IPS-11a (cell line): ENCODE measurements at regions not wholly inside any gene's neighbourhood (a gene's known extent, or its start where the extent isn't known, plus 50 kb on each side); places are given as distances from the start of the nearest gene placed in this dataset.

Experiments
- H3K4me3 ChIP-seq: one replicate; pipeline ENCODE4 v1.5.1; 2013; ENCODE audit warnings: low read depth, low read length, control low read depth

DNA sequence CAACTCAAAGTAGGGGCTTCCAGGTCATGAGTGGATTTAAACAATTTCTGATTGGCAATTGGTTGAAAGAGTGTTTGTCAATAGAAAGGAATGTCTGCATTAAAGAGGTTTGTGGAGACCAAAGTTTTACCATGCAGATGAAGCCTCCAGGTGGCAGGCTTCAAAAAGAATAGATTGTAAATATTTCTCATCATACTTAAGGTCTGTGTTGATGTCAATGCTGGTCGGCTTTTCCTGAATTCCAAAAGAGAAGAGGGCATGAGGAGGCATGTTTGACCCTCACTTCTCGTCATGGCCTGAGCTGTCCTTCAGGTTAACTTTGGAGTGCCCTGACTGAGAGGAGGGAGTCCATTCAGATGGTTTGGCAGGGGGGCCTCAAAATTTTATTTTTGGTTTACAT, 125.4 kb upstream of the RFC3 start:
- no peak overlapping the region for H3K4me3 ChIP-seq

DNA sequence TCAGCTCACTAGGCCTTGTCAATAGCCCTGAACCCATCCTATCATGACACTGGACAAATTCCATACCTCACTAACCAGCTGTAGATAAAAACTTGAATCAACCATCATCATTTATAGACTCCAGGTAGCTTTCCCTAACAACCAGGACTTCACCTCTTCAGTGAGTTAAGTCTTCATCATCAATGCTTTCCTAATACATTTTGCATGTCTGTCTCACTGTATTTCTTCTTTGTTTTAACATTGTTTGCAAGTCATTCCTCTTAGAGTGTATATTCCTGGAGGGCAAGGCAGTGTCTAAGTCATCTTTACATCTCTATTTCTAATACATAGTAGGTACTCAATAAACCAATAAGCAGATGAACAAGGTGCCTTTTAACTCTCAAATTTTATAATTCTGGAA, 123.4 kb upstream of the RFC3 start:
- no peak overlapping the region for H3K4me3 ChIP-seq

DNA sequence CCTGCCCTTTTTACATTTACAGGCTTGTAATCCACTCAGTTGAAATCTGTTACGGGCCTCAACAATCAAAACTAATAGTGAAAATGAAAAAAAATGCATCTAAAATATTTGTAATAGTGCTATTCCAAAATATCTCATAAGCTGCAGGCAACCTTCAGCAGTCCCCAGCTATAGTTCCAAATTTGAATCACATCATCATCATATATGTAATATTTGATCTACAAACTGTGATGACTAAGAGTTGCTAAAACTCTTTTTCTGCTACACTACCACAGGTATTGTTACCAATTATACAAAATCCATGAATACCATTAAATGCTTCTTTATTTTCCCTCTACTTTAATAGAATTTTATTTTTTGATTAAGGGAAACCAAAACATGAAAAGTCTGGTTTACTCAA, 121.4 kb upstream of the RFC3 start:
- no peak overlapping the region for H3K4me3 ChIP-seq

DNA sequence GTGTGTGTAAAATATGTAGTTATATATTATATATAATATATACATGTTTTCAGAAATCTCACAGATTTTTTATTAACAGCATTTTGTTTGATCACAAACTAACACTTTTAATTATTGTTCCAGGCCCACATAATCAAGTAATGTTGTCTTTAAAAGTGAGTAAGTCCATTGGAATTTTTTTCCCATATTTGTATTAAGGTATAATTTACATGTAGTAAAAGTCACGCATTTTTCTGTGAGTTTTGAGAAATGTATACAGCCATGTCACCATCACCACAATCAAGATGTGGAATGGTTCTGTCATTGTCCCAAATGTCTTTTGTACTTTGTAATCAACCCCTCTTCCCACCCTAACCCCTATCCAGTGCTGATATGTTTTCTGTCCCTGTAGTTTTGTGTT, 120.0 kb upstream of the RFC3 start:
- H3K4me3 ChIP-seq = no peak overlapping the region

DNA sequence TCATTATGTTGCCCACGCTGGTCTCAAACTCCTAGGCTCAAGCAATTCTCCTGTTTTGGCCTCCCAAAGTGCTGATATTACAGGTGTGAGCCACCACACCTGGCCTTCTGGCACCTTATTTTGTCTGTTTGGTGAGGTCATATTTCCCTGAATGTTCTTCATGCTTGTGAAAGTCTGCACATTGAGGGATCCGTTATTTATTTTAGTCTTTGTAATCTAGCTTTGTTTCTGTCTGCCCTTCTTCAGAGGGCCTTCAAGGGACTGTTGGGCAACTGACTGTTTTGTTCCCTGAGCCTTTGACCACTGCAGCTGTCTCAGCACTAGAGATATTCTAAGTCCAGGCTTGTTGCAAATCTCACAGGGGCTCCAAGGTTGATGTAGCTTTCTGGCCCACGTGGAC, 110.5 kb upstream of the RFC3 start:
- H3K4me3 ChIP-seq = no peak overlapping the region

DNA sequence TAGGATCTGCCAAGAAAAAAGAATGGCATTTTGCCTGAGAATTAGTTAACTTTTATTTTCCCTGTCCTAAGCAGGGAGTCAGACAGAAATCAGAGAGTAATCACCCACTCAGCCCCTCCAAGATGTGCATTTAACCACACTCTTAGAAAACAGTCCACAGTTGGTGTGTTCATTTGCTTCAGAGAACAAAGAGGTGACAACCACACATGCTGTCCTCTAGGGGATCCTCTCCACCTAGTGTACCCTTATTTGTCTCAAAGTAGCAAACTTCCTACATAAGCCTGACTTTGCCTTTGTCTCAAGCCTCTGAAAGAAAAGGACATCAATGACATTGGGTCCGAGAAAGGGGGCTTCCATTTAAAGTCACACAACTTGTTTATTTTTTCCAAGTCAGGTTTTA, 107.0 kb upstream of the RFC3 start:
- no peak overlapping the region for H3K4me3 ChIP-seq

DNA sequence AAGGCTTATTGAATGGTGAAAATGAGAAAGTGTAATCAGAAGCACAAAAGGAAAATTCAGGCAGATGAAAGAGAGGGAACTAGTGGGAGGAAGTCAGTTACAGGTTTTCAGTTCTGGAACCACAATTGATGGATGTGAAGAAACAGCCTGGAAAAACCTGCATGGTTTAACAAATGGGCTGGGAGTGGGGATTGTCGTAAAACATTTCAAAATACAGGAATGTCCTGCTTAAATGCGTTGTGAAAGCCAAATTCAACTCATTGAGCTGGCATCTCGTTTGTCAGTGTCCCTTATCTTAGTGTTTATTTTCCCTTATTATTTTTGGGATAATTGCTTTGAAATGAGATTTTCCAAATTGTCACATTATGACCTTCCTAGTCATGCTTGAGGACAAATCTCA, 106.5 kb upstream of the RFC3 start:
- no peak overlapping the region for H3K4me3 ChIP-seq

DNA sequence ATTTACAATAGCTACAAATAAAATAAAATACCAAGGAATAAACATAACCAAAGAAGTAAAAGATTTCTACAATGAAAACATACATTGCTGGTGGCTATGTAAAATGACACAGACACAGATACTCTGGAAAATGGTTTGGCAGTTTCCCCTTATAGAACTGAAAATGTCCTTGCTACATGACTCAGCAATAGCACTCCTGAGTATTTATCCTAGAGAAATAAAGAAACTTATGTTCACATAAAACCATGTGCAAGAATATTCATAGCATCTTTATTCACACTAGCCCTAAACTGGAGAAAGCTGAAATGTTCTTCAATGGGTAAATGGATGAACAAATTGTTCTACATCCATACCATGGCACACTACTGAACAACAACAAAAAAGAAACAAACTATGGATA, 100.2 kb upstream of the RFC3 start:
- H3K4me3 ChIP-seq = no peak overlapping the region

DNA sequence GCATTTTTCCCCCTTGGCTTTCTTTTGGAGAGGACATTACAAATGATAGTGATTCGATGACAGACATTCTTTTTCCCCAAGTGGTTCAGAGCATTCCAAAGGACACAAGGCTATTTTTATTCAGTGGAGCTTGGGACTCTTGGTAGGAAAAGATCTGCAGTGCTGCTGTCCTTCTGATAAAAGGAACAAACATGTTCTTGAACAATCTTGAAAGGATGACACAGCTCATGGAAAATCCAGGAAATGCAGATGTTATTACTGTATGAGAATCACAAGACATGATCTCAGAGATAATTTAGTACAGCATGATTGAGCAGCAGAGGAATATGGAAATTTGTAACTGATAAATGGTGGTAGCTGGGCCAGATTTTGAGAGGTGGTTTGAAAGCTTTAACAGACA, 96.2 kb upstream of the RFC3 start:
- H3K4me3 ChIP-seq = no peak overlapping the region

DNA sequence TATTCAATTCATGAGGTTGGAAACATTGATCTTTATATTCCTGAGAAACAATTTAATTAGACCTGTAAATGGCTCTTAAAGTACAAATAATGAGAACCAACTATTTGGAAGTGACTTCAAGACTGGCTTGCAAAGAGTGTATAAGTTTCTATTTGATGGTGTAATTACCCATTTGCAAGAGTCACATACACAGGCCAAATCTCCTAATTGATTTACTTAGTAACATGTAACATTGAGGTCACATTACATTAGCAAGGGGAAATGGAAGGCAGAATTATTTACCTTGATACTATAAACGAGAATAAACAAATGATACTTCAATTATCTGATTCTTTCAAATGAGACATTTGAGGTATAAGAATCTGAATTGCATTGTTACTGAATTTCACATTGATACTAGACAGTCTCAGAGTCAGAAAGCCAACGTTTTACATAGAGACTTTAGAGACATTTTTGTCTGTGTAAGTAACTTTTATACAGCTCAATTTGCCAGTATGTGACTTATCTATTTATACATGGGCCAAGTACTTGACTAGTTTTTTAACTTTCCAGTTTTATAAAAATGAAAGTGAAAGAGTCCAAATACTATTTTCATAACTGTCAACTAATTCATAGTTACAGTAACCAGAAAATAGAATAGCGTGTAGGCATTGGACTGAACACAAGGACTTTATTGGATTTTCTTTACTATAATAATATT, 95.6 kb upstream of the RFC3 start:
- no peak overlapping the region for H3K4me3 ChIP-seq

DNA sequence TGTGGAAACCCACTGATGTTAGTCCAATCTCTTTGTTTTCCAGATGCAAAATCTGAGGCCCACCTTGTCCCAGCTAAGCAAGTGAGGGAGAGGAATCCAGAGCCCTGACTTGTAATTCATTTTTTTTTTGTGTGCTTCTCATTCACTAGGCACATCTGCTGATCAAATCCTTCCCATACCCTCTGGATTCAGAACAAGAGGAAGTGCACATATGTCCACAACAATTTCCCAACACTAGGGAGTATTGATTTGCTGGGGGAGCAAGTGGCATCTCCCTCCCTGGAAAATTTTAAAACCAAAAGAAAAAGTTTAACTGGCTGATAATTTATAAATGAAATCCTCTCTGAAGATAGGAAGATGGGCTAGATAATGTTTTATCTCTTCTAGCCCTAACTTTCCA, 94.6 kb upstream of the RFC3 start:
- no peak overlapping the region for H3K4me3 ChIP-seq

DNA sequence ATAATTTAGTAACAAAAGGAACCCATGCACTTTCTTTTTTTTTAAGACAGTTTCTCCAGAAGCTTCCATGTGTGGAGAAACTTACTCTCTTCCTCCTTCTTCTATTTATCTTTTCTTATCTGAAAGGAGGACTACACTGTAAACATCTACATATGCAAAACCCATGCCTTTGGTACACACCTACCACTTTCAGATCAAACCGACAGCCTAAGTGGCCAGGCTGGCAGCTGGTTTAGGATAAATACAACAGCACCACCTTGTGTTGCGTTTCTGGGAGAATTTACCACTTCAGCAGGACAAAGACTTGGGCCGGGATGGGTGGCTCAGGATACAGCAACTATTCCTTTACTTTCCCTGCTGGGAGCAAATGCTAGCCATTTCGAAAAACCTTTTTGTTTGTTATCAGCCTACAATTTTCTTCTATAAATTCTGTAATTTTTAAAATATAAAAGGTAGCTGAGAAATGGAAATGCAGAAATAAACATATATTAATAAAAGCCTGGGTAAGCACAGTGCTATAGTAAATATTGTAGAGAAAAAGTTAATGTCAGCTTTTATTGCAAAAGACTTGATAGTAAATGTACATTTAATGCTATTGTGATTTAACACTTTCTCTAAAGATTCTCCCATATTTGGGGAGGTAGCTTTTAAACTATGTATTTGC, 94.0 kb upstream of the RFC3 start:
- no peak overlapping the region for H3K4me3 ChIP-seq

DNA sequence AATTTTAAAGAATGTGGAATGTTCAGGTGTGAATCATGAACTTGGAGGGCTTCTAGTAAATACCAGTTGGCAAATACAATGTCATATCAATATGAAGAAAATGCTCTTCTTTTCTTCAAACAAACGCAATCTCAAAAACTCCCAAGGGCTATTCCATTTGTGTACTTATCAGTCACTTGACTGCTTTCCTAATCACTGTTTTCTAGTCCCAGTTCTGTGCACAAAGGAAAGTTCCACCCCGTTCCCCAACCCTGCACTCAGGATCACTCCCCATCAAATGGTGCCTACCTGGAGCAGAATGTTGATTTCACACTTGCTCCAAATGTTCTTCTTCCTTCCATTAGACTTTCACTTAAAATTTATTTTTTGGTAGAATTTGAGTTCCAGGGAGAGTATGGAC, 92.6 kb upstream of the RFC3 start:
- no peak overlapping the region for H3K4me3 ChIP-seq

DNA sequence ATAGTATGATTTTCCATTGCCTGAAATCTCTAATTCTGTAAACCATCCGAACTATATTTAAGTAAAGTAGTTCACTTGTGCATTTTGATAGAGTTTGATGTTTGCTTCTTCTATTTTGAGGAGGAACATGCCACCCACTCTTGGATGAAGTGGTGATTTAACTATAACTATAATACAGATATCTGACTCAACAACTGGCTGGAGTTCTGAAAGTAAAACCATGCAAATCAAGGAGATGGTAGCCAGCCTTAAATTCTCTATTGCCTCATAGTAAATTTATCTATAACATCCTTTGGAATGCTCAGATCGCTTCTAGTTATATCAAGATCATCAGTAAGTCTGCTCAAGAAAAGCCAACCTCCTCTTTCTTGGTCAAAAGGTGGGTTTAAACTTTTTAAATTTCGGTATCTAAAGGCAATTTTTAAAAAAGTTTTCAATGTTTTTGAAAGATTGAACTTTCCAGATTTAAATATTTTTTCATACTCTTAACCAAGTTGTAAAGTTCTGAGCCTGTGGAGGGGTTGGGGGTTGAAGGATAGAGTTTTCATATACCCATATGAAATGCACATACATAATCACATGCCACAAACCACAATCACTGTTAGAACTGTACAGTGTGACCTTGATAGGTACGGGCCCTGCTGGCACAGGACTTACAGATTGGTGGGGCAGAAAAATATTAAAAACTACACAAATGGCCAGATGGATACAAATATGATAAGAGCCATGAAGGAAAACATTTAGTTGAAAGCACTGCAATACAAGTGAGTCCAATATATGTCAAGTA, 90.5 kb upstream of the RFC3 start:
- no peak overlapping the region for H3K4me3 ChIP-seq

DNA sequence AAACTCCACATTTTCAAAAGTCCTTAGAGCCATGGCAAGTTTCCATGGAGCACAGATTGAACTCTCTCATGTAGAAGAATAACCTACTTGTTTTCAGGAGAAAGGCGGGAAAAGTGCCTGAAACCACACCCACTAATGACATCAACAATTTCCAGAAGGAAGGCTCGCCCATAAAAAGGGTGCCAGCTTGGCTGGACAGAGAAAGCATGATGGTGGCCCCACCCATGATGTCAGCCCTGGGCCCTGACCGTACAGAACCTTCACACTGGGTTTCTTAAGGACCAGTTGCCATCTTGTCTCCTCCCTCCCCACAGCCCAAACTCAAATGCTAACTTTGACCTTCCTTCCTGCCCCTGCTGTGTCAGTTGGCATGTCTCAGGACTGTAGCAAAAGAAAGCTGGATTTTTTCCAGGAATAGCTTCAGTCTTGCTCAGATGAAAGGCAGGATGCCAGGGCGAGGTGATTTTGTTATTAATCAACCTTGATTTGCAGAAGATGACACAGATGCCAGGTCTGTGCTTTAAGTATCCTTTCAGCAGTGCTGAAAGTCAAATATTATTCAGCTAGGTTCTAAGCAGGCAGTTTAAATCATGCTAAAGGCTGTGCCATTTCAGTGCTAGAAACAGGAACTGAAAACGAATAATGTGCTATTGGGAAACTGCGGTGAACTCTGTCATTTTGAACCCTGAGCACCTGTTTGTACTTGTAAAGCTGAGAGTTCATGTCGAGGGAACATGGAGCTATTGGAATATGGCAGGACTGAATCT, 89.5 kb upstream of the RFC3 start:
- no peak overlapping the region for H3K4me3 ChIP-seq

DNA sequence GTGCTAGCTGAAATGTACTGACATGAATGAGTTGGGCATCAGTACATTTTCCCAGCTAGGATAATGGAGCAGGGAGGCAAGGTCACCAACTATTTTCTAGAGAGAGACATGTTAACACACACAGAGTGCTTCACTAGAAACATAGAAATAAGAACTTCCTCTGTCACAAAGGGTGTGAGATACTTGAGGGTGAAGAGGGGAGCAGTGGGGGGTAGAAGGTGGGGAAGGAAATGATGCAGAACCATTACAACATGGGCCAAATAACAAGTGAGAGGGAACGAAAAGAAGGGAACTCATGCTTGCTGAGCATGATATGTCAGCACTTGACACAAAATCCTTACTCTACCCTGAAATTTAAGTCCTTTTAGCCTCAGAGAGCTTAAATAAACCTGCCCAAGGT, 87.8 kb upstream of the RFC3 start:
- H3K4me3 ChIP-seq = no peak overlapping the region

DNA sequence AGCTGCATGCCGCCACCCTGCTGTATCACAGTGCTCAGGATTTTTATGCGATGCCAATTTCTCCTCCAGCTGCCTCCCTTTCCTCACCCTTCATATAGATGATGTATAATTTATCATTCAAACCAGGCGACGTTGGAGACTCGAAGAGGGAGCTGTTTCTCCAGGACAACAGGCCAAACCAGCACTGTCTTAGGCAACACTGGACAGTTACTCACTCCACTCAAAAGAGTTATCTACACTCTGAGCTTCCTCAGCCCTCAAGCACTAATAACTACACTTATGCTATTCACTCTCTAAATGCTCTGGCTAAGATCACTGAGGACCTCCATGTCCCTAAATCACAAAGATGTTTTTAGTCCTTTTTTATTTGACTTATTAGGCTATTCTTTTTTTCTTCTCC, 87.3 kb upstream of the RFC3 start:
- H3K4me3 ChIP-seq = no peak overlapping the region

DNA sequence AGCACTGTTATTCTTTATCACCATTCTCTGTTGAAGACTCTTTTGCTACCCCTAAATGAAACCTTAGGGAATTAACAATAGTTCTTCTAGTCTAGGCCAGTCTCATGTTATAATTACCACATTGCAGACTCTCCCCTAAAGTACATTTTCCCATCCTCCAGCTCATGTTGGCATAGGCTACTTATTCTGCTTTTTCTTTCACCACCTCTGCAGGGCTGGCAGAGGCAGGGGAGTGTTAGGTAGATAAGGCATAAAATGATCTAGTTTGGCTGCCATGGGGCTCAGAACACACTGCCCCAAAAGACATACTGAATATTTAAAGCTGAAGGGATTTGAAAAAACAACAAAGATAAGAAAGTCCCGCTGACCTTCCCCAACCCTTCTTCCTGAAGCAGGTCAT, 82.7 kb upstream of the RFC3 start:
- no peak overlapping the region for H3K4me3 ChIP-seq

DNA sequence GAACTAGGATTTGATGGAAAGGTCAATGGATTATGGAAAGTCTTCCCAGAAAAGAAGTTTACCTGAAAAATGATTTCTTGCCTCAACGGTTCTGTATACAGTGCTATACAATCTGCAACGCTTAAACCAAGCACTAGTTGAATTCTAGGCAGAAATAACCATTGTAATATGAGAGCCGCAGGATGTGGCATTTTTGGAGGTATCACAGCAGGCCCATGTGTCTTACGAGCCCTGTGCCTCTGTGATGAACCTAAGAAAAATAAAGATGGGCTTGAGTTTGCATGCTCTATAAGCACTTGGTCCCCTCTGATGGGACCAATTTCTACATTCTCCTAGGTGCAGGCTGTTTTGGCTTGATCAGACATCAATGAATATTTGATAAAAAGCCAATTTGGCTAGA, 78.7 kb upstream of the RFC3 start:
- H3K4me3 ChIP-seq = no peak overlapping the region

DNA sequence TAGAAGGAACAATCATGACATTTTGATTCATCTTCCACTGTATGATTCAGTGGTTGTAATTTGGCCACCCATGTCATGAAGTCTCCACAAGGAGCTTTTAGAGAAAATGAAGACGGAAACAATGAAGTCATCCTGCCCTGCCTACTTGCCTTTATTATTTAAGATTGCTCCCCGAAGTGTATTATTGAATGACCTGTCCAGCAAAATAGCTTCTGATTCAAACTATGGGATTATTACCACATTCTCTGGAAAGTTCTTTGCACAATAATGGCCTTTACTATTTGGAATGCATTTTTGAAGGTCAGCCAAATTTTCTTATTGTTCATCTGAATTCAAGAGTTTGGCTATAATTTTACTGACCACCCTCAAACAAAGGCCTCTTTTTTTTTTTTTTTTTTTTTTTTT, 77.8 kb upstream of the RFC3 start:
- no peak overlapping the region for H3K4me3 ChIP-seq

DNA sequence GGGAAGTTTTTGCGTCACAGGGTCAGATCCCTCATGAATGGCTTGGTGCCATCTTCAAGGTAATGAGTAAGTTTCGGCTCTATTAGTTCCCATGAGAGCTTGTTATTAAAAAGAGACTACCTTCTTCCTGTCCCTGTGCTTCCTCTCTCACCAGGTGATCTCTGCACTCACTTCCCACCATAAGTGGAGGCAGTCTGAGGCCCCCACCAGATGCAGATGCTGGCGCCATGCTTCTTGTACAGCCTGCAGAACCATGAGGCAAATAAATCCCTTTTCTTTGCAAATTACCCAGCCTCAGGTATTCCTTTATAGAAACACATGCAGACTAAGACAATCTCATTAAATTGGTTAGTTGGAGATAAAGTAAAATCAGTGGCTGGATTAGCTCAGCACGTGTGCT, 75.6 kb upstream of the RFC3 start:
- no peak overlapping the region for H3K4me3 ChIP-seq
